ENCODE measurements at regions not wholly inside any gene's neighbourhood (a gene's known extent, or its start where the extent isn't known, plus 50 kb on each side); places are given as distances from the start of the nearest gene placed in this dataset.
"Not testable (repeated sequence)": the region's sequence is repeated elsewhere in the genome, so short reads cannot be mapped to it uniquely, and the experiment has no call there.

DNA sequence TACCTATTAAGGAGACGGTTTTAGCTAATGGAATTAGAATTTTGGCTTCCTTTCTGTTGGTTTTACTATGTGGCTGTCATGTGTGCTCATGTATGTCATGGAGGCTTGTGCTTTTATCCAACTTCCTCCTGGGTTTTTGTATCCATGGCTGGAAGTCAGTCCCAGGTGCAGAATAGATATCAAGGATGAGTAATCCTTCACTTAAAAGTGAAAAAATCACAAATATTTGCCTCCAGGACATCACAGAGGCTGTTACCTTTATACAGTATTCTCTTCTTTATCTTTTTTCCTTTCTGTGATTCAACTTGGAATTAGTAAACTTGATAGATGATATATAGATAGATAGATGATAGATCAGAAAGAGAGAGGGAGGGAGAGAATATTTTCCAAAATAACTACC, 706.8 kb downstream of the GALC start:
- no peak for DNase-seq

- no peak for DNase-seq
These were observed 707.5 kb downstream of the GALC start for GRCh38 chr14:87285506-87285905.

- DNase-seq, result no peak
These were observed 709.4 kb downstream of the GALC start for GRCh38 chr14:87283547-87283946.

- DNase-seq, result no peak
These were observed 710.7 kb downstream of the GALC start for GRCh38 chr14:87282266-87282665.

GRCh38 chr14:87278415-87278814, 714.6 kb downstream of the GALC start:
- DNase-seq, result no peak

GRCh38 chr14:87271331-87271730, 721.7 kb downstream of the GALC start:
- DNase-seq, result no peak

DNA sequence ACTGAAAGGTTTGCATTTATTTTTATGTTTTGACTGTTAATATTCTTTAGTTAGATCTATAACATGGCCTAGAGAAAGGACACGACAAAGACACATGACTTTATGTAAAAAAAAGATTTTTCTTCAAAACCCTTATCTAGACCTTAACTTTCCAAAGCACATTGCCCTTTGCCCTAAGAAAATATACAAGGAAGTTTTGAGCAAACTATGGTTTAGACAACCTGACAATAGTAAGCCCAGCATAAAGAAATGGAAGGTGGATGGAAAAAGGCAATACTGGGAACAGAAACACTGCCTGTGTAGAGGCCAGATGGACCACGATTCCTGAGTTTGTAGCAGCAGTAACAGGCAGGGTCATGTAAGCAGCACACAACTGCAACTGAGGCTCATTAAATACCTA, 724.0 kb downstream of the GALC start:
- no peak for DNase-seq

DNA sequence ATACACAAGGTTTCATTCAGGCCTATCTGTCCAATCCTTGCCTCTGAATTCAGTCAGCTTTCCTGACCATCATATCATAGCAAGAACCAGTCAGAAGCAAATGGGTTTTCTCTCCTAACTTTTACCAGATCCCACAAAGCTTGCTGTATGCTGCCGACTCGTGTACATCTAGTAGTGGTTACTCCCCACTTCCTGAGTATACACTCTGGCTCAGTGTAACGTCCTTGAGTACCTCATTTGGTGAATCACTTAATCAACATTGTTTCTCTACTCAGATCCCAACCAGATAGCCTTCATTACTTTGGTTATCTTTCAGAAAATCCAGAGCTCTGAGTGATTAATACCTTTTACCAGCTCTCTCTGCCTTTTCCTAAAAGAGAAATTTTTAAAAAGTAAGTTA, 728.2 kb downstream of the GALC start:
- DNase-seq, result no peak

DNA sequence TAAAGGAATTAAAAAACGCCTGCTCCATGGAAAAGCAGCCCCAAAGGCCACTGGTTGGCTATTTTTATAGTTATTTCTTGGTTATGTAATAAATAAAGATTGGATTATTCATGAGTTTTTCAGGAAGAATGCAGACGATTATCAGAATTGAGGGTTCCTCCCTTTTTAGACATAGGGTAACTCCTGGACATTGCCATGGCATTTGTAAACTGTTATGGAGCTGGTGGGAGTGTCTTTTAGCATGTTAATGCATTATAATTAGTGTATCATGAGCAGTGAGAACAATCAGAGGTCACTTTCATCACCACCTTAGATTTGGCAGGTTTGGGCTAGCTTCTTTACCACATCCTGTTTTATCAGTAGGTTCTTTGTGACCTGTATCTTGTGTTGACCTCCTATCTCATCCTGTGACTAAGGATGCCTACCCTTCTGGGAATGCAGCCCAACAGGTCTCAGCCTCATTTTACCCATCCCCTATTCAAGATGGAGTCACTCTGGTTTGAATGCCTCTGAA, 728.7 kb downstream of the GALC start:
- DNase-seq, result no peak

- no peak for DNase-seq
These were observed 731.4 kb downstream of the GALC start for GRCh38 chr14:87261621-87262020.

- no peak for DNase-seq
These were observed 732.5 kb downstream of the GALC start for GRCh38 chr14:87260460-87260859.

DNA sequence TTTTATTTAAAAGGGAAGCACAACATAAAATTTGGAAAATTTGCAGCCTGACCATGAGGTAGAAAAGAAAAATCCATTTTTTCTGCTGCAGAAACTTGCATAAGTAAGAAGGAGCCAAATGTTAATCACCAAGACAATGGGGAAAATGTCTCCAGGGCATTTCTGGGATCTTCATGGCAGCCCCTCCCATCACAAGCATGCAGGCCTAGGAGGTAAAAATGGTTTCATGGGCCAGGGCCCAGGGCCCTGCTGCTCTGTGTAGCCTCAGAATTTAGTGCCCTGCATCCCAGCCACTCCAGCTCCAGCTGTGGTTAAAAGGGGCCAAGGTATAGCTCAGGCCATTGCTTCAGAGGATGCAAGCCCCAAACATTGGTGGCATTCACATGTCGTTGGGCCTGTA, 735.6 kb downstream of the GALC start:
- no peak for DNase-seq

DNA sequence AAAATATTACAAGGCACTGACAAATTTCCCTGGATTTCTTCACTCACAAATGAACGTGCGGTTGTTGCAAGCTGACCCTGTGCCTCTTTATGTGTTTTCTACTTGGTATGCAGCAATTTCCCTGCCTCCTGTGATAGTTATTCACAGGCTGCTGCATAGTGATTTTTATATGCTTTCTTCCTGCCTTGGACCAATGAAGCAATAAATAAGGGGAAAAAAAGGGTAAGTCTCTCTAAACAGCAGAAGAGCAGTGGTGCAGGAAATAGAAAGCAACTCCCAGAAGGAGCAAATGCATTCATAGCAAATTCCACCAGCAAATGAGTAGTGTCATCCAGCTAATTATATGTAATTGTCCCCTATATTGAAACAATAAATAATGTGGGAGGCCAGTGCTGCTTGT, 737.9 kb downstream of the GALC start:
- no peak for DNase-seq

GRCh38 chr14:87254331-87254874, 738.6 kb downstream of the GALC start:
- no peak for DNase-seq

DNA sequence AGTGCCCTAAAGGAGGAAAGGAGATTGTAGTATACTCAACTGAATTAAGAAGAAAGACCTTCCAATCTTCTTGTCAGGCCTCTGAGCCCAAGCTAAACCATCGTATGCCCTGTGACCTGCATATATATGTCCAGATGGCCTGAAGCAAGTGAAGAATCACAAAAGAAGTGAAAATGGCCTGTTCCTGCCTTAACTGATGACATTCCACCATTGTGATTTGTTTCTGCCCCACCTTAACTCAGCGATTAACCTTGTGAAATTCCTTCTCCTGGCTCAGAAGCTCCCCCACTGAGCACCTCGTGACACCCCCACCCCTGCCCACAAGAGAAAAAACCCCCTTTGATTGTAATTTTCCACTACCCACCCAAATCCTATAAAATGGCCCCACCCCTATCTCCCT, 739.2 kb downstream of the GALC start:
- not testable (repeated sequence) for DNase-seq

GRCh38 chr14:87252103-87252502, 740.9 kb downstream of the GALC start:
- no peak for DNase-seq

GRCh38 chr14:87251011-87251410, 742.0 kb downstream of the GALC start:
- no peak for DNase-seq

DNA sequence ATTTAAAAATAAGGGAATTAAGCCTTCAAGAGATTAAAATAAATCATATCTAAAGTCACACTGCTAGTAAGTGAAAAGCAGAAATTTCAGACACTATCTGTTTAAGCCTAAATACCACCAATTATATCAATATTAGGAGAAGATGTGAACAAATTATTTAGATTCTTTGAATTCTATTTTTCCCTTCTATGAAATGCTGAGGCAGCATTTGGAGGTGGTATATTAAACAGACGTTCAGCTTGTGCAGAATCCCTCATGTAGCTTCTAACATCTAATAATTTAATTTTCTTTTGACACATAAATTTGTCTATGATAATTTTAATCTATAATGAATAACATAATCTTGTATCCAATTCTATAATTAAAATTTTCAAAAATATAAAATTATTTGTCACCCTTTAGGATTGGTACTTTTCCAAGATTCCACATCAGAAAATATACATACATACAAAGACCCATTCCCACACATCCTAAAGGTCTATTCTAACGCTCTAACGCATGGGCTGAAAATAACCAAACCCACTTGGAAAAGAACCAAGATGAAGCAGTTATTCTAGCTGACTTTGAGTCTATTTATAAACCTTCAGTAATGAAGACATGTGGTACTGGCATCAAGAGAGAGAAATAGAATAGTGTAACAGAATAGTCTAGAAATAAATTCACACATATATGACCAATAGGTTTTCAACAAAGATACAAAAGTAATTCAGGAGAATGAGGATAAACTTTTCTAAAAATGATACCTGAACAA, 751.8 kb downstream of the GALC start:
- no peak for DNase-seq

DNA sequence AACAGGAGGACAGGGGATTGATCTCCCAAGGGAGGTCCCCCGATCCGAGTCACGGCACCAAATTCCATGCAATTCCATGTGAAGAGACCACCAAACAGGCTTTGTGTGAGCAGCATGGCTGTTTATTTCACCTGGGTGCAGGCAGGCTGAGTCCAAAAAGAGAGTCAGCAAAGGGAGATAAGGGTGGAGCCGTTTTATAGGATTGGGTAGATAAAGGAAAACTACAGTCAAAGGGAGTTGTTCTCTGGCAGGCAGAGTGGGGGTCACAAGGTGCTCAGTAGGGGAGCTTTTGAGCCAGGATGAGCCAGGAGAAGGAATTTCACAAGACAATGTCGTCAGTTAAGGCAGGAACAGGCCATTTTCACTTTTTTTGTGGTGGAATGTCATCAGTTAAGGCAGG, 752.7 kb downstream of the GALC start:
- not testable (repeated sequence) for DNase-seq

DNA sequence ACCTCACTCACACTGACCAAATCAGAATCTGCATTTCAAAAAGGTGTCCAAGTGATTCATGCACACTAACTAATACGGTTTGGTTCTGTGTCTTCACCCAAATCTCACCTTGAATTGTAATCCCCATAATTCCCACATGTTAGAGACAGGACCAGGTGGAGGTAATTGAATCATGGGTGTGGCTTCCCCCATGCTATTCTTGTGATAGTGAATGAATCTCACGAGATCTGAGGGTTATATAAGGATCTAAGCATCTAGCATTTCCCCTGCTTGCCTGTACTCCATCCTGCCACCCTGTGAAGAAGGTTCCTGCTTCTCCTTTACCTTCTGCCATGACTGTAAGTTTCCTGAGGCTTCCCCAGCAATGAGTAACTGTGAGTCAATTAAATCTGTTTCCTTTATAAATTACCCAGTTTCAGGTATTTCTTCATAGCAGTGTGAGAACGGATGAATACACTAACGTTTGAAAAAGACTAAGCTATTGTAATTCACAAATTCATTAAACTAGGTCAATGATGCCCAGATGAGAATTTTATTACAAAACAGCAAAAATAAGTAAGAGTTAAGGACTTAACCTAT, 759.1 kb downstream of the GALC start:
- DNase-seq, result no peak

DNA sequence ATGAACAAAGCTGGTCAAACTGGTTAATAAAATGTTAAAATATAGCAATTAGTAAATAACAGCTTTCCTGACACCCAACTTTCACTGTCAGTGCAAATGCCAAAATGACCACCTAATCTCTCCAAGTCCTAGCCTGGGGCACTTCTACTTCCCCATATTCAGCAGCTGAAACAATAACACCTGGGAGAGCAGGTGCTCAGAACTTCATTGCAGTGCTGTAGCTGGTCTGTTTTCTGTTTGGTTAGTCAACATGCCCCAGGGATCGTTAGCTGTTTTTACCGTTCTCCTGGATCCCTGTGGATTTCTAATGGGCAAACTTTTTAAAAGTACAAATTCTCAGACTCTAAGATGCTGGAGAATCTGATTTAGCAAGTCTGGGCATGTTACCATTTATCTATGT, 759.7 kb downstream of the GALC start:
- no peak for DNase-seq

DNA sequence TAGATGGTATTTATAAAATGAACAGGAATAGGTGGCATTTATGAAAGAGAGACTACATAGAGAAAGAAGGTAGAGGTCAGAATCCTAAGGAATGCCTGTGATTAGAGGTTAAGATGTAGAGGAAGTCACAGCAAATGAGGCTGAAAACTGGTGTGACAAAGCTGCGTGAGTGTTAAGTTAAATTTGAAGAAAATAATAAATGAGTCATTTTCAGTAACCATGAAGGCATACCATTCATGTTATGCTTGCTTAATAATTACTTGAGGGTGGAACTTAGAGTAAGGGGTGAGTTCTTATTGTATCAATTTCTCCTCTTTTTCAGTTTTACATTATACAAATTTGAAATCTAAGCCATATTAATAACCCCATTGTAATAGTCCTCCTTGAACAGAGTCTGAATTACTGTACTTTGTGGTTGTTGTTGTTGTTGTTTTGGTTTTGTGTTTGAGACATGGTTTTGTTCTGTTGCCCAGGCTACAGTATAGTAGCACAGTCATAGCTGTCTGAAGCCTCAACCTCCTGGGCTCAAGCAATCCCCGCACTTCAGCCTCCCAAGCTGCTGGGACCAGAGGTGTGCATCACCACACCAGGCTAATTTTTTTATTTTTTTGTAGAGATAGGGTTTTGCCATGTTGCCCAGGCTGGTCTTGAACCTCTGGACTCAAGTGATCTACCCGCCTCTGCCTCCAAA, 761.5 kb downstream of the GALC start:
- DNase-seq, result no peak

- no peak for DNase-seq
These were observed 762.3 kb downstream of the GALC start for GRCh38 chr14:87230726-87231125.

DNA sequence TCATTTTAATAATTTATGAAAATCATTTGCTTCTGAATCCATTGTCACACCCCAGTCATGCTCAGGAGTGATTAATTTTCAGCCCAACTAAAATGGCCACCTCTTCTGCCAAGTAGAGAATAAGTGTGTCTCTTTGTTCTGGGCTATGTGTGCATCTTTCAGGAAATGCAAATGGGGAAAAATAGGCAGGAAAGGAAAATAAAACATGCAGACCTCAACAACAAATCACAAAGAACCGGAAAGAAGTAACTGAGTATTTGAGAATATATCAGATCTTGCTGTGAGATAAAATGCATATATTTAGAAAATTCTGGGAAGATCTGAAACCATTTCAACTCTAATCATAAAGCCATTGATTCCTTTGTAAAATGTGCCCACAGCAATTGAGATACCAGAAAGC, 763.9 kb downstream of the GALC start:
- DNase-seq, result no peak
